HepG2 (cell line): ENCODE measurements at regions not wholly inside any gene's neighbourhood (a gene's known extent, or its start where the extent isn't known, plus 50 kb on each side); places are given as distances from the start of the nearest gene placed in this dataset.

Experiments
- ATAC-seq: fragments of 200-7000 bp; cut with Tn5 transposase; 3 replicates; pipeline ENCODE4 v1.9.1; 2020; ENCODE audit warnings: mild to moderate bottlenecking, moderate library complexity
- BruUV-seq: library from RNA; stranded (reverse); fragments of 400-500 nt; replicated peaks from 2 replicates; lab custom pipeline; 2021; lab: Mats Ljungman, UMichigan
- CTCF ChIA-PET: fragments of 300-600 bp; formaldehyde crosslinking; extraction: SDS; loops from one replicate; lab custom pipeline; 2021; ENCODE audit warnings: low total read pairs, inconsistent platforms, low intra/inter-chr PET ratio; lab: Yijun Ruan, JAX
- POLR2A ChIA-PET: fragments of 350-600 bp; sonication (Branson Sonifier 250); formaldehyde crosslinking; loops from one replicate; lab custom pipeline; 2020; ENCODE audit warnings: antibody characterized with exemption, inconsistent platforms; lab: Yijun Ruan, JAX
- DNase-seq: peaks from one replicate; pipeline ENCODE4 v3.0.0-alpha.2; 2015; ENCODE audit warnings: low spot score
- FAIRE-seq: peaks from 3 replicates; lab custom pipeline; 2011; peaks lifted over from hg19 to GRCh38; lab: Jason Lieb, UNC
- H2AFZ ChIP-seq: one replicate; pipeline ENCODE4 v1.6.1; 2011; ENCODE audit warnings: low read length, inconsistent platforms
- H3K27ac ChIP-seq: fragments of 300-600 bp; 3 replicates; pipeline ENCODE4 v1.8.0; 2011; ENCODE audit warnings: mixed run types, mild to moderate bottlenecking, mixed read lengths, low read length, inconsistent platforms; ENCODE audit not compliant: insufficient read depth; ENCODE audit errors: extremely low read length
- H3K27me3 ChIP-seq, 2 experiments: fragments of 200-600 bp in 1 of 2; 2 replicates in 1 of 2; 3 replicates in 1 of 2; pipeline versions ENCODE4 v1.6.0 to v1.8.0; 2011; ENCODE audit warnings: low read length in 2 of 2, mild to moderate bottlenecking in 2 of 2, moderate library complexity in 2 of 2, inconsistent platforms in 1 of 2; ENCODE audit not compliant: insufficient read depth in 2 of 2, control insufficient read depth in 1 of 2
- H3K36me3 ChIP-seq, 2 experiments: fragments of 200-600 bp in 1 of 2; replicated peaks in 1 of 2; 2 replicates in 1 of 2; 3 replicates in 1 of 2; pipeline versions ENCODE4 v1.5.1 to v1.8.0; 2011; ENCODE audit warnings: low read length in 2 of 2, inconsistent platforms in 1 of 2; ENCODE audit not compliant: insufficient read depth in 2 of 2, control insufficient read depth in 1 of 2
- H3K4me1 ChIP-seq: 2 replicates; pipeline ENCODE4 v1.5.1; 2012; ENCODE audit warnings: low read length, inconsistent platforms; ENCODE audit not compliant: insufficient read depth
- H3K4me2 ChIP-seq: 2 replicates; pipeline ENCODE4 v1.6.0; 2011; ENCODE audit warnings: low read depth, low read length, inconsistent platforms
- H3K4me3 ChIP-seq, 3 experiments: fragments of 200-600 bp in 1 of 3; sonication (generic), shearing (Covaris generic) in 1 of 3; replicated peaks in 1 of 3; 2 replicates each; pipeline ENCODE4 v1.5.1; 2011 to 2016; ENCODE audit warnings: low read length in 3 of 3, inconsistent platforms in 2 of 3, low read depth in 2 of 3, mild to moderate bottlenecking in 2 of 3, control low read depth in 1 of 3, mixed read lengths in 1 of 3; ENCODE audit not compliant: insufficient read depth in 1 of 3
- H3K79me2 ChIP-seq: one replicate; pipeline ENCODE4 v1.6.1; 2011; ENCODE audit warnings: low read length, inconsistent platforms; ENCODE audit not compliant: insufficient read depth
- H3K9ac ChIP-seq: 2 replicates; pipeline ENCODE4 v1.6.0; 2011; ENCODE audit warnings: mild to moderate bottlenecking, low read depth, low read length, inconsistent platforms; ENCODE audit not compliant: insufficient read depth
- H3K9me3 ChIP-seq: 2 replicates; pipeline ENCODE4 v1.5.1; 2012; ENCODE audit warnings: mild to moderate bottlenecking, low read length
- H4K20me1 ChIP-seq: 2 replicates; pipeline ENCODE4 v1.6.0; 2011; ENCODE audit warnings: inconsistent platforms, mild to moderate bottlenecking, low read length, moderate library complexity; ENCODE audit not compliant: insufficient read depth
- KMT2B ChIP-seq: IDR thresholded peaks from 2 replicates; pipeline ENCODE4 v1.6.1; 2016; ENCODE audit warnings: missing genetic modification reagents, missing compliant biosample characterization
- ZNF264 ChIP-seq: sonication (generic); formaldehyde crosslinking; IDR thresholded peaks from 2 replicates; pipeline ENCODE4 v1.4.0; 2020; ENCODE audit warnings: missing genetic modification reagents
- ZNF350 ChIP-seq: sonication (generic); formaldehyde crosslinking; IDR thresholded peaks from 2 replicates; pipeline ENCODE4 v1.4.0; 2020; ENCODE audit warnings: mild to moderate bottlenecking, low read depth, missing genetic modification reagents, borderline replicate concordance
- ZNF567 ChIP-seq: sonication (generic); formaldehyde crosslinking; IDR thresholded peaks from 2 replicates; pipeline ENCODE4 v1.8.1; 2023; ENCODE audit warnings: mild to moderate bottlenecking, missing genetic modification reagents, borderline replicate concordance
- ZNF660 ChIP-seq: sonication (generic); formaldehyde crosslinking; IDR thresholded peaks from 2 replicates; pipeline ENCODE4 v1.5.1; 2020; ENCODE audit warnings: mild to moderate bottlenecking, low read depth, missing genetic modification reagents, borderline replicate concordance
- WGBS: methylation state at CpG from one replicate; pipeline ENCODE4 v1.1.6; 2017; ENCODE audit warnings: low lambda C conversion rate; 5-methylcytosine and 5-hydroxymethylcytosine counted together
- in situ Hi-C: cut with HindIII; loops from 2 replicates; pipeline ENCODE4 v1.10.0; 2017; ENCODE audit warnings: low pct_unique_long_range_greater_than_20kb; ENCODE audit not compliant: extremely low pct_ligation_motif_present
- intact Hi-C: fragments of 100-400 bp; cut with micrococcal nuclease; formaldehyde crosslinking; loops from one replicate; pipeline ENCODE4 v1.10.0; 2022; ENCODE audit not compliant: unreplicated experiment
- TF ChIP-seq, protein P1 (sequence below): IDR thresholded peaks from 2 replicates; pipeline ENCODE4 v1.6.1; 2018; ENCODE audit warnings: missing genetic modification reagents

DNA sequence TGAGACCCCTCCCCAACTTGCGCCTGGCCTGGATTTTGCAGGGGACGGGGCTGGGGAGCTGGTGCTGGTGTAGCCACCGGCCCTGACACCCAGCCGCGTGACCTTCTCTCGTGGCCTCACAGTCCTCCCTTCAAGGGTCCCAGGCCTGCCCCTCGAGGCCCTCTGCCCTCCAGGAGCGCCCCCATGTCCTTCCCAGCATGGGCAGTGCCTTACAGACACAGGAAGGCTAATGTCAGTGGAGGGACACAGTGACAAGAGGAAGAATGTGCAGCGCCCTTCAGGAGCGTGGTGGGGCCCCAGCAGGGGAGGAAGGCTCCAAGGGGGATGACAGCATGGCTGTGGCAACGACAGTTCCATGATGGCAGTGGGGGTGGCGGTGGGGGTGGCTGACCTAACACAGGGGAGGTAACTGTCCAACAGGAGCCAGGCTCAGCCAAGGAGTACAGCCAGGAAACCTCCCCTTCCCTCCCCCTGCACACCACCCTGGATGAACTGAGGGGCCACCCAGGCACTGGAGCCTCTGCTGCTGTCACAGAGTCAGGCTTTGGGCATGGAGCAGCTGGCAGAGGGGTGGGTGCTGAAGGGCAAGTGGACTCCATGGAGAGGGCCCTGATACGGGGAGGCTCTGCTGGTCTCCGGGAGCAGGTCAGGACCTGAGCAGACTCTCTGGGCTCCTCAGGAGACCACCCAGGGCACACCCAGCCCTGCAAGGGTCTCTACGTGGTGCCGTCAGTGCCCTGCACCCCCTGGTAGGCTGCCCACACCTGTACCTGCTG, 76.0 kb upstream of the RET start:
- intact Hi-C loops = no loop called here

DNA sequence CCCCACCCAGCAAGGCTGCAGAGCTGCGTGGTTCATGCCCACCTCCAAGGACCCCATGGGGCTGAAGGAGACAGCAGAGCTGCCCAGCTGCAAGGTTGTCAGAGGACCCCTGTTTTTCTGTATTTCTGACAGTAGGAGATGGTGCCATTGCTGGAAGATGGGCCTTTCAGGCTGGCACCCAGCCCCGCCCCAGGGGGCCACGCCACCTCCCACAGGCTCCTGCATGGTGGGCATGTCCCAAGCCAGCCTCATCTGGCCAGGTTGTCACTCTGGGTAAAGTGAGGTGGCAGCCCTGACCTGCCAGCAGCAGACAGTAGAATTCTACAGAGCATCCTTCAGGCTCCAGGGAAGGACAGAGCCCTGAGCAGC, 75.5 kb upstream of the RET start:
- no peak overlapping the region for H3K4me3 ChIP-seq
- H3K4me1 ChIP-seq = no peaks in the 10 kb centered on the region
- no peaks in the 10 kb centered on the region for H4K20me1 ChIP-seq
- H3K27me3 ChIP-seq = peaks cover 0 to 1% of the 10 kb centered on the region in 2 experiments; a peak in 2 of 5 replicates
- no peak overlapping the region for H3K9ac ChIP-seq
- no peak for FAIRE-seq
- no TSS peak for BruUV-seq
- TF ChIP-seq KMT2B (CRISPR knock-in tag) = no peak
- TF ChIP-seq ZNF264 (CRISPR knock-in tag) = no peak
- TF ChIP-seq ZNF660 = no peak
- H3K9me3 ChIP-seq = no peaks in the 10 kb centered on the region
- H3K36me3 ChIP-seq = no peaks in the 10 kb centered on the region
- intact Hi-C loops (no loop called here), in situ Hi-C loops (no loop called here)
- ChIA-PET POLR2A (no interaction called here), CTCF (no interaction called here)
- no peak for ATAC-seq
- no peaks in the 10 kb centered on the region for H3K79me2 ChIP-seq
- H3K27ac ChIP-seq = no peak overlapping the region
- no peak overlapping the region for H2AFZ ChIP-seq
- no peak for DNase-seq
- no peak overlapping the region for H3K4me2 ChIP-seq
- no CpG with 5 or more reads among the region's 3 CpGs for WGBS

More for the DNA sequence above, 76.0 kb upstream of the RET start:
- Histone ChIP-seq H3K4me1 (no peaks in the 10 kb centered on the region), H3K4me3 (no peak overlapping the region), H3K36me3 (no peaks in the 10 kb centered on the region), H3K4me2 (no peak overlapping the region), H3K9me3 (no peaks in the 10 kb centered on the region), H4K20me1 (no peaks in the 10 kb centered on the region), H2AFZ (no peak overlapping the region), H3K79me2 (no peaks in the 10 kb centered on the region), H3K27me3 (peaks cover 0 to 1% of the 10 kb centered on the region in 2 experiments; a peak in 2 of 5 replicates), H3K27ac (no peak overlapping the region), H3K9ac (no peak overlapping the region)
- BruUV-seq = no TSS peak
- CTCF ChIA-PET = no interaction called here
- TF ChIP-seq ZNF567 (no peak), ZNF350 (CRISPR knock-in tag) (no peak)
- TF ChIP-seq, protein P1, sequence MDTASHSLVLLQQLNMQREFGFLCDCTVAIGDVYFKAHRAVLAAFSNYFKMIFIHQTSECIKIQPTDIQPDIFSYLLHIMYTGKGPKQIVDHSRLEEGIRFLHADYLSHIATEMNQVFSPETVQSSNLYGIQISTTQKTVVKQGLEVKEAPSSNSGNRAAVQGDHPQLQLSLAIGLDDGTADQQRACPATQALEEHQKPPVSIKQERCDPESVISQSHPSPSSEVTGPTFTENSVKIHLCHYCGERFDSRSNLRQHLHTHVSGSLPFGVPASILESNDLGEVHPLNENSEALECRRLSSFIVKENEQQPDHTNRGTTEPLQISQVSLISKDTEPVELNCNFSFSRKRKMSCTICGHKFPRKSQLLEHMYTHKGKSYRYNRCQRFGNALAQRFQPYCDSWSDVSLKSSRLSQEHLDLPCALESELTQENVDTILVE = no peak
- POLR2A ChIA-PET = no interaction called here
- DNase-seq (no peak), FAIRE-seq (no peak), ATAC-seq (no peak)
- 20% methylated on average over 9 of the region's 16 CpGs for WGBS
- in situ Hi-C loops = no loop called here
